RWPE2 (cell line): ENCODE measurements at regions not wholly inside any gene's neighbourhood (a gene's known extent, or its start where the extent isn't known, plus 50 kb on each side); places are given as distances from the start of the nearest gene placed in this dataset.

ENCODE experiments used
- ATAC-seq: fragments of 200-7000 bp; cut with Tn5 transposase; 3 replicates; pipeline ENCODE4 v1.9.1; 2021; ENCODE audit warnings: low read depth
- DNase-seq: peaks from one replicate; pipeline ENCODE4 v3.0.0-alpha.2; 2020; ENCODE audit warnings: low spot score
- H3K27ac ChIP-seq: fragments of 450-650 bp; 2 replicates; pipeline ENCODE4 v1.5.1; 2017; ENCODE audit warnings: mild to moderate bottlenecking; ENCODE audit not compliant: poor library complexity, severe bottlenecking
- H3K27me3 ChIP-seq: fragments of 250-450 bp; sonication (Bioruptor Pico); 2 replicates; pipeline ENCODE4 v1.5.1; 2021; ENCODE audit warnings: mild to moderate bottlenecking, moderate library complexity; ENCODE audit not compliant: insufficient read depth, poor library complexity, severe bottlenecking
- H3K36me3 ChIP-seq: fragments of 250-450 bp; sonication (Bioruptor Pico); 2 replicates; pipeline ENCODE4 v1.5.1; 2020; ENCODE audit warnings: low read depth, mild to moderate bottlenecking, moderate library complexity
- H3K4me1 ChIP-seq: fragments of 250-450 bp; sonication (Bioruptor Pico); 2 replicates; pipeline ENCODE4 v1.5.1; 2021; ENCODE audit warnings: mild to moderate bottlenecking, moderate library complexity; ENCODE audit not compliant: insufficient read depth, poor library complexity, severe bottlenecking
- H3K4me3 ChIP-seq: fragments of 250-450 bp; sonication (Bioruptor Pico); 2 replicates; pipeline ENCODE4 v1.5.1; 2021; ENCODE audit warnings: mild to moderate bottlenecking, moderate library complexity; ENCODE audit not compliant: severe bottlenecking
- H3K9me3 ChIP-seq: fragments of 250-450 bp; sonication (Bioruptor Pico); 2 replicates; pipeline ENCODE4 v1.5.1; 2021; ENCODE audit warnings: mild to moderate bottlenecking, moderate library complexity; ENCODE audit not compliant: severe bottlenecking
- CTCF ChIP-seq: fragments of 450-650 bp; IDR thresholded peaks from one replicate; pipeline ENCODE4 v1.5.1; 2017; ENCODE audit warnings: mild to moderate bottlenecking, moderate library complexity; ENCODE audit not compliant: poor library complexity, severe bottlenecking

- H3K4me1 ChIP-seq: no peaks in the 10 kb centered on the region
- H3K4me3 ChIP-seq: no peak overlapping the region
- DNase-seq (no peak), ATAC-seq (no peak)
- H3K9me3 ChIP-seq: no peaks in the 10 kb centered on the region
- no peak overlapping the region for H3K27ac ChIP-seq
- TF ChIP-seq CTCF: no peak
- H3K27me3 ChIP-seq: no peaks in the 10 kb centered on the region
- H3K36me3 ChIP-seq: no peaks in the 10 kb centered on the region
Measured at GRCh38 chr2:160932960-160933359, 227.3 kb upstream of the TANK start.

- TF ChIP-seq CTCF: no peak
- Histone ChIP-seq H3K4me3 (no peak overlapping the region), H3K9me3 (no peaks in the 10 kb centered on the region), H3K27me3 (no peaks in the 10 kb centered on the region), H3K36me3 (no peaks in the 10 kb centered on the region), H3K4me1 (no peaks in the 10 kb centered on the region), H3K27ac (no peak overlapping the region)
- DNase-seq (no peak), ATAC-seq (no peak)
Measured at GRCh38 chr2:160934263-160934662, 226.0 kb upstream of the TANK start.

GRCh38 chr2:160934991-160935390, 225.2 kb upstream of the TANK start:
- DNase-seq (no peak), ATAC-seq (no peak)
- no peak for TF ChIP-seq CTCF
- no peaks in the 10 kb centered on the region for H3K9me3 ChIP-seq
- H3K36me3 ChIP-seq: no peaks in the 10 kb centered on the region
- no peak overlapping the region for H3K27ac ChIP-seq
- no peak overlapping the region for H3K4me3 ChIP-seq
- H3K4me1 ChIP-seq: no peaks in the 10 kb centered on the region
- no peaks in the 10 kb centered on the region for H3K27me3 ChIP-seq

- no peak for ATAC-seq
- Histone ChIP-seq H3K27ac (no peak overlapping the region), H3K36me3 (no peaks in the 10 kb centered on the region), H3K9me3 (no peaks in the 10 kb centered on the region), H3K4me3 (no peak overlapping the region), H3K27me3 (no peaks in the 10 kb centered on the region), H3K4me1 (peaks cover 3% of the 10 kb centered on the region)
- no peak for TF ChIP-seq CTCF
- DNase-seq: no peak
Measured at GRCh38 chr2:160936044-160936806, 224.0 kb upstream of the TANK start.

- no peak for DNase-seq
- no peak for TF ChIP-seq CTCF
- H3K27ac ChIP-seq: no peak overlapping the region
- no peaks in the 10 kb centered on the region for H3K36me3 ChIP-seq
- H3K9me3 ChIP-seq: no peaks in the 10 kb centered on the region
- no peaks in the 10 kb centered on the region for H3K27me3 ChIP-seq
- ATAC-seq: no peak
- no peak overlapping the region for H3K4me3 ChIP-seq
- H3K4me1 ChIP-seq: peaks cover 3% of the 10 kb centered on the region
Measured at GRCh38 chr2:160940271-160940670, 220.0 kb upstream of the TANK start.
